MCF 10A (cell line): ENCODE measurements at regions not wholly inside any gene's neighbourhood (a gene's known extent, or its start where the extent isn't known, plus 50 kb on each side); places are given as distances from the start of the nearest gene placed in this dataset.

ENCODE experiments used
- BruUV-seq: library from RNA; stranded (reverse); fragments of 400-500 nt; replicated peaks from 2 replicates; lab custom pipeline; 2021; lab: Mats Ljungman, UMichigan
- CTCF ChIA-PET: fragments of 300-600 bp; sonication (Branson Sonifier 250); formaldehyde crosslinking; extraction: SDS; loops from one replicate; lab custom pipeline; 2021; ENCODE audit warnings: antibody characterized with exemption, inconsistent platforms; lab: Yijun Ruan, JAX
- POLR2A ChIA-PET: fragments of 300-600, 350-650 bp; sonication (Branson Sonifier 250); formaldehyde crosslinking; extraction: SDS; loops from one replicate; lab custom pipeline; 2020; ENCODE audit warnings: antibody characterized with exemption, inconsistent platforms; lab: Yijun Ruan, JAX
- DNase-seq: peaks from one replicate; pipeline ENCODE4 v3.0.0-alpha.2; 2018; ENCODE audit not compliant: unreplicated experiment
- H3K27ac Mint-ChIP-seq: one replicate; pipeline ENCODE4 v1.8.0; 2022; ENCODE audit warnings: mild to moderate bottlenecking, low read depth, mixed read lengths; ENCODE audit not compliant: unreplicated experiment
- H3K27me3 Mint-ChIP-seq: one replicate; pipeline ENCODE4 v1.8.0; 2022; ENCODE audit warnings: mixed read lengths; ENCODE audit not compliant: insufficient read depth, unreplicated experiment
- H3K36me3 Mint-ChIP-seq: one replicate; pipeline ENCODE4 v1.8.0; 2022; ENCODE audit warnings: mild to moderate bottlenecking, moderate library complexity, mixed read lengths; ENCODE audit not compliant: insufficient read depth, unreplicated experiment
- H3K4me1 Mint-ChIP-seq: one replicate; pipeline ENCODE4 v1.8.0; 2022; ENCODE audit warnings: mixed read lengths; ENCODE audit not compliant: insufficient read depth, unreplicated experiment
- H3K4me3 Mint-ChIP-seq: one replicate; pipeline ENCODE4 v1.8.0; 2022; ENCODE audit warnings: mild to moderate bottlenecking, moderate library complexity, mixed read lengths; ENCODE audit not compliant: unreplicated experiment
- H3K9me3 Mint-ChIP-seq: one replicate; pipeline ENCODE4 v1.8.0; 2022; ENCODE audit warnings: mixed read lengths; ENCODE audit not compliant: unreplicated experiment
- intact Hi-C: fragments of 100-400 bp; cut with micrococcal nuclease; formaldehyde crosslinking; loops from 2 replicates; pipeline ENCODE4 v1.14.1; 2022
- TF ChIP-seq, protein P1 (sequence below): fragments of 200-600 bp; IDR thresholded peaks from one replicate; pipeline ENCODE4 v1.8.0; 2022; ENCODE audit warnings: antibody characterized with exemption, mild to moderate bottlenecking; ENCODE audit not compliant: unreplicated experiment

DNA sequence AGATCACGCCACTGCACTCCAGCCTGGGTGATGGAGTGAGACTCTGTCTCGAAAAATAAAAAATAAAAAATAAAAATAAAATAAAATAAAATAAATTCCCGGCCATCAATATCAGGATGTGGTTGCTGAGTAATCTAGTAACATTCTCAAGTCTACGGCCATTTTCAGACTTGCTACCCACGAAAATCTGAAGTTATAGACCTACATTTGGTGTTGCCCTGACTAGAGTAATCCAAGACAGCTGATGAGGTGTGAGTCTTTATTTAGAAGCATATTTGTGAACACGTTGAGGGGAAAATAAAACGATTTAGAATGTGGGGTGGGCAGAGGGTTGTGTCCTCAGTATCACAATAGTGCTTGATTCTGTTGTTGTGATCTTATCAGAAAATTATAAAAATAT lies 130.2 kb upstream of the MID1 start:
- Mint-ChIP-seq H3K36me3 (no peaks in the 10 kb centered on the region), H3K4me3 (no peak overlapping the region), H3K27ac (no peak overlapping the region), H3K27me3 (peaks cover 94% of the 10 kb centered on the region), H3K4me1 (peaks cover 14% of the 10 kb centered on the region), H3K9me3 (no peaks in the 10 kb centered on the region)
- TF ChIP-seq, protein P1, sequence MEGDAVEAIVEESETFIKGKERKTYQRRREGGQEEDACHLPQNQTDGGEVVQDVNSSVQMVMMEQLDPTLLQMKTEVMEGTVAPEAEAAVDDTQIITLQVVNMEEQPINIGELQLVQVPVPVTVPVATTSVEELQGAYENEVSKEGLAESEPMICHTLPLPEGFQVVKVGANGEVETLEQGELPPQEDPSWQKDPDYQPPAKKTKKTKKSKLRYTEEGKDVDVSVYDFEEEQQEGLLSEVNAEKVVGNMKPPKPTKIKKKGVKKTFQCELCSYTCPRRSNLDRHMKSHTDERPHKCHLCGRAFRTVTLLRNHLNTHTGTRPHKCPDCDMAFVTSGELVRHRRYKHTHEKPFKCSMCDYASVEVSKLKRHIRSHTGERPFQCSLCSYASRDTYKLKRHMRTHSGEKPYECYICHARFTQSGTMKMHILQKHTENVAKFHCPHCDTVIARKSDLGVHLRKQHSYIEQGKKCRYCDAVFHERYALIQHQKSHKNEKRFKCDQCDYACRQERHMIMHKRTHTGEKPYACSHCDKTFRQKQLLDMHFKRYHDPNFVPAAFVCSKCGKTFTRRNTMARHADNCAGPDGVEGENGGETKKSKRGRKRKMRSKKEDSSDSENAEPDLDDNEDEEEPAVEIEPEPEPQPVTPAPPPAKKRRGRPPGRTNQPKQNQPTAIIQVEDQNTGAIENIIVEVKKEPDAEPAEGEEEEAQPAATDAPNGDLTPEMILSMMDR, result no peak
- intact Hi-C loops, result no loop called here
- ChIA-PET CTCF (interaction anchor here (1.1 to 7.6 kb wide), 3 partner anchors 18 to 560 kb away, joined by 5 to 43 read pairs (median 6); no protein-coding TSS in a partner anchor), POLR2A (interaction anchor here (1.1 kb wide), 1 partner anchor 11 kb away, joined by 3 read pairs; no protein-coding TSS in a partner anchor)
- no TSS peak for BruUV-seq
- no peak for DNase-seq

DNA sequence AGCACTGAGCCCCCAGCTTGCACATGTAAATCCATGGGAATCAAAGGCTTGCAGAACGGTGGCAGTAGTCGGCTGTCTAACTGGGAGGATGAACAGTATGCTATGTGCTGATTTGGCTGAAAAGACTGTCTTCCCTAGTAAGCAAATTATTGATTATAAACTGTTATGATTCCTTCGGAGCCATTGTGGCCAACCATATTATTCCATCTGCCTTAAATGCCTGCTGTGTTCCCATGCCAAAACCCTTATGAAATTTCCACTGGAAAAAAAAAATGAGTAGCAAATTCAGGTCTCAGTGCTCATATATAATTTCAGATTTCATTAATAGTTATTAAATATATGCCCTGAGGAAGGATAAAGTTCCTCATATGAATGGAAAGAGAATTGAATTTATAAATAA lies 132.7 kb upstream of the MID1 start:
- H3K27ac Mint-ChIP-seq, result no peak overlapping the region
- no peaks in the 10 kb centered on the region for H3K9me3 Mint-ChIP-seq
- BruUV-seq, result no TSS peak
- no peak for DNase-seq
- CTCF ChIA-PET, result no interaction called here
- intact Hi-C loops, result no loop called here
- no peaks in the 10 kb centered on the region for H3K36me3 Mint-ChIP-seq
- H3K4me1 Mint-ChIP-seq, result peaks cover 21% of the 10 kb centered on the region
- TF ChIP-seq, protein P1, result no peak
- H3K4me3 Mint-ChIP-seq, result no peak overlapping the region
- POLR2A ChIA-PET, result no interaction called here
- peaks cover 69% of the 10 kb centered on the region for H3K27me3 Mint-ChIP-seq

DNA sequence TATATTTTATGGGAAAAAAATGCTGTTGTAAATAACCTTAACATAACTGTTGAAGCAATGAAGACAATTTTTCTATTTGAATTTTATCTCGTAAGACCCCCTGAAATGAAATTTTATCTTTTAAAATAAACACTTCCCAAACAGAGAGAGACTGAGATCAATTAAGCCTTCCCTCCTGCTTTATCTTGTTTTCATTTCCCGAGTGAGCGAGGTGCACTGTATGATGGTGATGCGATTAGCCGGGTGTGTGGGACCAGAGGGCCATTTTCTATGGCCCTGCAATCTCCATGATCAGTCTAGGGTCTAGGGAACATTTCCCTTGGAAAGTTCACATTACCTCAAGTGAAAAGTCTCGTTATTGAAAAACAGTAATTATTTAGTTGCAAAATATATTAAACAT lies 134.1 kb upstream of the MID1 start:
- Mint-ChIP-seq H3K27ac (no peak overlapping the region), H3K36me3 (no peaks in the 10 kb centered on the region), H3K4me1 (peaks cover 16% of the 10 kb centered on the region), H3K27me3 (peaks cover 65% of the 10 kb centered on the region), H3K4me3 (no peak overlapping the region), H3K9me3 (no peaks in the 10 kb centered on the region)
- TF ChIP-seq, protein P1, result no peak
- ChIA-PET CTCF (interaction anchor here (1.1 kb wide), 1 partner anchor 31 kb away, joined by 3 read pairs; no protein-coding TSS in a partner anchor), POLR2A (no interaction called here)
- intact Hi-C loops, result no loop called here
- BruUV-seq, result no TSS peak
- no peak for DNase-seq

GRCh38 chrX:10755439-10756334 lies 135.3 kb upstream of the MID1 start:
- Mint-ChIP-seq H3K4me1 (peaks cover 13% of the 10 kb centered on the region), H3K27me3 (peaks cover 65% of the 10 kb centered on the region), H3K27ac (no peak overlapping the region), H3K9me3 (no peaks in the 10 kb centered on the region), H3K4me3 (no peak overlapping the region), H3K36me3 (no peaks in the 10 kb centered on the region)
- TF ChIP-seq, protein P1, result no peak
- ChIA-PET POLR2A (interaction anchor here (0.6 kb wide), 1 partner anchor 341 kb away, joined by 3 read pairs; no protein-coding TSS in a partner anchor), CTCF (interaction anchor here (0.5 to 1.9 kb wide), 9 partner anchors 14 to 1731 kb away, joined by 3 to 7 read pairs (median 4); no protein-coding TSS in a partner anchor)
- peak; percentile 9 for DNase-seq
- no TSS peak for BruUV-seq
- intact Hi-C loops, result no loop called here
